HEK293 (cell line): ENCODE measurements at regions not wholly inside any gene's neighbourhood (a gene's known extent, or its start where the extent isn't known, plus 50 kb on each side); places are given as distances from the start of the nearest gene placed in this dataset.

Experiments
- SP3 ChIP-seq: fragments of 450-650 bp; formaldehyde crosslinking; IDR thresholded peaks from 2 replicates; pipeline ENCODE4 v1.5.1; 2016; ENCODE audit warnings: missing biosample characterization, missing genetic modification characterization
- ZNF140 ChIP-seq: fragments of 450-650 bp; formaldehyde crosslinking; IDR thresholded peaks from 2 replicates; pipeline ENCODE4 v1.5.1; 2016; ENCODE audit warnings: missing biosample characterization, missing genetic modification characterization
- ZNF585B ChIP-seq: fragments of 450-650 bp; formaldehyde crosslinking; IDR thresholded peaks from 2 replicates; pipeline ENCODE4 v1.5.1; 2016; ENCODE audit warnings: missing biosample characterization, missing genetic modification characterization
- ZNF76 ChIP-seq: fragments of 450-650 bp; formaldehyde crosslinking; IDR thresholded peaks from 2 replicates; pipeline ENCODE4; 2016; ENCODE audit warnings: low read depth, missing biosample characterization, missing genetic modification characterization, borderline replicate concordance
- TF ChIP-seq, protein P1 (sequence below): fragments of 450-650 bp; formaldehyde crosslinking; IDR thresholded peaks from 2 replicates; pipeline ENCODE4 v1.5.1; 2016; ENCODE audit warnings: missing biosample characterization, missing genetic modification characterization
- TF ChIP-seq, protein P2 (sequence below): IDR thresholded peaks from 2 replicates; pipeline ENCODE4 v1.6.1; 2011; ENCODE audit warnings: mild to moderate bottlenecking, low read depth, low read length, borderline replicate concordance
- TF ChIP-seq, protein P3 (sequence below): fragments of 450-650 bp; formaldehyde crosslinking; IDR thresholded peaks from 2 replicates; pipeline ENCODE4 v1.5.1; 2016; ENCODE audit warnings: missing biosample characterization, missing genetic modification characterization, low read depth
- TF ChIP-seq, protein P4 (sequence below): fragments of 450-650 bp; formaldehyde crosslinking; IDR thresholded peaks from 2 replicates; pipeline ENCODE4 v1.5.1; 2016; ENCODE audit warnings: missing biosample characterization, missing genetic modification characterization

DNA sequence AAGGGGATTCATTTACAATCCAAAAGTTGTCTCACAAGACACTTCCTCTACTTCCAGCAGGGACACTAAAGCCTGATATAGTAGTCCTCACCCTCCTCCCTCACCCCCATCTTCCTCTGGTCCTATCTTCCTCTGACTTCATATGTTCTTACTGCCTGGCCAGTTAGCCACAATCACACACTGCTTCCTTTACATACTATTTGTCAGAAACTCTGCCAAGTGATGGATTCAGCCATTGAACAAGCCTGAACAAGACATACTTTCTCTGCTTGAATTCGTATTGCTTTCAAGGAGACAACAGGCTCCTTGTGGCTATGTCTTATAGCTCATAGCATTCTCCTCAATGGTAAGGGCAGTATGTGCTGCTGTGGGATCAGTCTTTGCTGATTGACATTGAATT lies 672.2 kb downstream of the BCL11A start:
- TF ChIP-seq, protein P1, sequence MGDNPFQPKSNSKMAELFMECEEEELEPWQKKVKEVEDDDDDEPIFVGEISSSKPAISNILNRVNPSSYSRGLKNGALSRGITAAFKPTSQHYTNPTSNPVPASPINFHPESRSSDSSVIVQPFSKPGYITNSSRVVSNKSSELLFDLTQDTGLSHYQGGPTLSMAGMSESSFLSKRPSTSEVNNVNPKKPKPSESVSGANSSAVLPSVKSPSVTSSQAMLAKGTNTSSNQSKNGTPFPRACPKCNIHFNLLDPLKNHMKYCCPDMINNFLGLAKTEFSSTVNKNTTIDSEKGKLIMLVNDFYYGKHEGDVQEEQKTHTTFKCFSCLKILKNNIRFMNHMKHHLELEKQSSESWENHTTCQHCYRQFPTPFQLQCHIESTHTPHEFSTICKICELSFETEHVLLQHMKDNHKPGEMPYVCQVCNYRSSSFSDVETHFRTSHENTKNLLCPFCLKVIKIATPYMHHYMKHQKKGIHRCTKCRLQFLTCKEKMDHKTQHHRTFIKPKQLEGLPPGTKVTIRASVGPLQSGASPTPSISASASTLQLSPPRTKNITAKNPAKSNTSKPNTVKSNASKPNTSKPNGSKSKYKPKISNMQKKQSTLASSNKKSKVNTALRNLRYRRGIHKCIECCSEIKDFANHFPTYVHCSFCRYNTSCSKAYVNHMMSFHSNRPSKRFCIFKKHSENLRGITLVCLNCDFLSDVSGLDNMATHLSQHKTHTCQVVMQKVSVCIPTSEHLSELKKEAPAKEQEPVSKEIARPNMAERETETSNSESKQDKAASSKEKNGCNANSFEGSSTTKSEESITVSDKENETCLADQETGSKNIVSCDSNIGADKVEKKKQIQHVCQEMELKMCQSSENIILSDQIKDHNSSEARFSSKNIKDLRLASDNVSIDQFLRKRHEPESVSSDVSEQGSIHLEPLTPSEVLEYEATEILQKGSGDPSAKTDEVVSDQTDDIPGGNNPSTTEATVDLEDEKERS (tag by site-specific recombination), result no peak
- TF ChIP-seq, protein P2, sequence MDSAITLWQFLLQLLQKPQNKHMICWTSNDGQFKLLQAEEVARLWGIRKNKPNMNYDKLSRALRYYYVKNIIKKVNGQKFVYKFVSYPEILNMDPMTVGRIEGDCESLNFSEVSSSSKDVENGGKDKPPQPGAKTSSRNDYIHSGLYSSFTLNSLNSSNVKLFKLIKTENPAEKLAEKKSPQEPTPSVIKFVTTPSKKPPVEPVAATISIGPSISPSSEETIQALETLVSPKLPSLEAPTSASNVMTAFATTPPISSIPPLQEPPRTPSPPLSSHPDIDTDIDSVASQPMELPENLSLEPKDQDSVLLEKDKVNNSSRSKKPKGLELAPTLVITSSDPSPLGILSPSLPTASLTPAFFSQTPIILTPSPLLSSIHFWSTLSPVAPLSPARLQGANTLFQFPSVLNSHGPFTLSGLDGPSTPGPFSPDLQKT, result no peak
- TF ChIP-seq ZNF585B (tag by site-specific recombination) (no peak), ZNF140 (no peak), ZNF76 (no peak), SP3 (tag by site-specific recombination) (no peak)
- TF ChIP-seq, protein P3, sequence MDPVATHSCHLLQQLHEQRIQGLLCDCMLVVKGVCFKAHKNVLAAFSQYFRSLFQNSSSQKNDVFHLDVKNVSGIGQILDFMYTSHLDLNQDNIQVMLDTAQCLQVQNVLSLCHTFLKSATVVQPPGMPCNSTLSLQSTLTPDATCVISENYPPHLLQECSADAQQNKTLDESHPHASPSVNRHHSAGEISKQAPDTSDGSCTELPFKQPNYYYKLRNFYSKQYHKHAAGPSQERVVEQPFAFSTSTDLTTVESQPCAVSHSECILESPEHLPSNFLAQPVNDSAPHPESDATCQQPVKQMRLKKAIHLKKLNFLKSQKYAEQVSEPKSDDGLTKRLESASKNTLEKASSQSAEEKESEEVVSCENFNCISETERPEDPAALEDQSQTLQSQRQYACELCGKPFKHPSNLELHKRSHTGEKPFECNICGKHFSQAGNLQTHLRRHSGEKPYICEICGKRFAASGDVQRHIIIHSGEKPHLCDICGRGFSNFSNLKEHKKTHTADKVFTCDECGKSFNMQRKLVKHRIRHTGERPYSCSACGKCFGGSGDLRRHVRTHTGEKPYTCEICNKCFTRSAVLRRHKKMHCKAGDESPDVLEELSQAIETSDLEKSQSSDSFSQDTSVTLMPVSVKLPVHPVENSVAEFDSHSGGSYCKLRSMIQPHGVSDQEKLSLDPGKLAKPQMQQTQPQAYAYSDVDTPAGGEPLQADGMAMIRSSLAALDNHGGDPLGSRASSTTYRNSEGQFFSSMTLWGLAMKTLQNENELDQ, result no peak
- TF ChIP-seq, protein P4, sequence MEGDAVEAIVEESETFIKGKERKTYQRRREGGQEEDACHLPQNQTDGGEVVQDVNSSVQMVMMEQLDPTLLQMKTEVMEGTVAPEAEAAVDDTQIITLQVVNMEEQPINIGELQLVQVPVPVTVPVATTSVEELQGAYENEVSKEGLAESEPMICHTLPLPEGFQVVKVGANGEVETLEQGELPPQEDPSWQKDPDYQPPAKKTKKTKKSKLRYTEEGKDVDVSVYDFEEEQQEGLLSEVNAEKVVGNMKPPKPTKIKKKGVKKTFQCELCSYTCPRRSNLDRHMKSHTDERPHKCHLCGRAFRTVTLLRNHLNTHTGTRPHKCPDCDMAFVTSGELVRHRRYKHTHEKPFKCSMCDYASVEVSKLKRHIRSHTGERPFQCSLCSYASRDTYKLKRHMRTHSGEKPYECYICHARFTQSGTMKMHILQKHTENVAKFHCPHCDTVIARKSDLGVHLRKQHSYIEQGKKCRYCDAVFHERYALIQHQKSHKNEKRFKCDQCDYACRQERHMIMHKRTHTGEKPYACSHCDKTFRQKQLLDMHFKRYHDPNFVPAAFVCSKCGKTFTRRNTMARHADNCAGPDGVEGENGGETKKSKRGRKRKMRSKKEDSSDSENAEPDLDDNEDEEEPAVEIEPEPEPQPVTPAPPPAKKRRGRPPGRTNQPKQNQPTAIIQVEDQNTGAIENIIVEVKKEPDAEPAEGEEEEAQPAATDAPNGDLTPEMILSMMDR (tag by site-specific recombination), result no peak
